Activated CD4-positive, alpha-beta T cell treated with anti-CD3 and anti-CD28 coated beads for 48 hours (primary cell): ENCODE measurements at regions not wholly inside any gene's neighbourhood (a gene's known extent, or its start where the extent isn't known, plus 50 kb on each side); places are given as distances from the start of the nearest gene placed in this dataset.

ENCODE experiments used
- DNase-seq: peaks from one replicate; pipeline ENCODE4 v3.0.0-alpha.2; 2020

DNA sequence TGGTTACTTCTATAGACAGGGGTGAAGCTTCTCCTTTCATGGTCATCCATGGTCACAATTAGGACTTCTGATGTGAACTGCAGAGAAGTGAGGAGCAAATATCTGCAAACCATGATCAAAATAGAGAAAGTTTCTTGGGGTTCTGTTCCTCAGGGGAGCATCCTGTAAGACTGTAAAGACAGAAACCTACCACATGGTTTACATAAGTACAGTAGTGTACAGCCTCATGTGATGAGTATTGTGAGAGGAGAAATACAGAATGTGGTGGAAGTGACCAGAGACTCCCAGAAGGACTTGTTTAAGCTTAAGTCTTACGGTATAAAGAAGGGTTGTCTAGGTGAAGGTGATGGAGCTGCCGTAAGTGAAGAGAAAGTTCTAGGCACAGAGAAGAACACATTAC lies 484.7 kb downstream of the LRIG3 start:
- DNase-seq, result no peak

DNA sequence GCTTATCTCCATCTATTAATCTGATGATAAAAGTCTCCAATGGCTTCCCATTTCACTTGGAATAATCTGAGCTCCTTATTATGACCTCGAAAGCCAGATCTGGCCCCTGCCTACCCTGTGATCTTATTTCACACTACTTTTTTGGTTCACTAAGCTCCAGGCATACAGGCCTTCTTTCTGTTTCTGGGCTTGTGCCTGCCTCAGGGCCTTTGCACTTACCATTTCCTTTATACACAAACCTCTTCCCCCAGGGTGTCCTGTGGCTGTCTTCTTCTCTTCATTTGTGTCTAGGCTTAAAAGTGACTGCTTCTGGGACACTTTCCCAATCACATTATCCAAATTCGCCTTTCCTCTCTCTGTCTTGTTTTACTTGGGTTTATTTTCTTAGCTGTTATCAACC lies 478.8 kb downstream of the LRIG3 start:
- no peak for DNase-seq

DNA sequence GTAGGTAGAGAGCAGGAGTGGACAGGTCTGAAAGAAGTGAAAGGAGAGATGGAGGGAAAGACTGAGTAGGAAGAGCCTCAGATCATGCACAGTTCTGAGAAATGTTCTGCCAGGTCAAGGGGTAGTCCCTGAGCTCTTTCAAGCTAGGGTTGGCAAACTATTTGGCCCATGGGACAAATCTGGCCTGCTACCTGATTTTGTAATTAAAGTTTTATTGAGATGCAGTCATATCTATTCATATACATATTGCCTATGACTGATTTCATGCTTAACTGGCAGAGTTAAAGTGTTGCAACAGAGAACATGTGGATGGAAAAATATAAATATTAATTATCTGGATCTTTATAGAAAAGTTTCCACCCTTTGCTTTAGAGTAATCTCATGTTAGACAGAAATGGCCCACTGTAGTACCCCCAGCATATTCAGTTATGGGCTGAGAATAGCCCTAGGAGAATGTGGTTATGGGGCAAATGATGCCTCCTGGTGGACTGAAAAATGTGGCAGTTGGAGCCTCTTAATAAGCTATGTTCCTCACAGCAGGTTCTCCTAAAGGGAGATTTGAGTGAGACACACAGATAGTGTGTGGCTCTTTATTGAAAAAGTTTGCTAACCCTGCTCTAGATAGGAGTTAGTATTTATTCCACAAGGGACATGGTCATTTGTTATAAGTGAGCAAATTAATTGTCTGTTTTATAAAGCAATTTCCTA lies 476.9 kb downstream of the LRIG3 start:
- DNase-seq, result peak; percentile 17

DNA sequence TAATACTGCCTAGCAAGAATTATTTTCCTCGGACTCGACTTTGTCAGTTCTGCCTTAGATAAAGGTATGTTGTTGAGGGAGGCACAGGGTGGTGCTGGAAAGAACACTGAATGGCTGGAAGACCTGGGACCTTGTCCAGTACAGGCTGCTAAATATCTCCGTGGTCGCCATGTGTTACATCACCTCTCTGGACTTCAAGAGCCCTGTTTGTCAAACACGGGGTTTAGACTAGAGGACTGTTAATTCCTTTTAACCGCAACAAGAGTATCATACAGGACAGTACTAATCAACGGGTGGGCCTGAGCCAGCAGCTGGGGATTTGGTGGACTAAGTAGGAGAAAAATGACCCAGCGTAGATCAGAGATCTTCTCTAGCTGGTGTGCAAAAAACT lies 476.3 kb downstream of the LRIG3 start:
- no peak for DNase-seq

DNA sequence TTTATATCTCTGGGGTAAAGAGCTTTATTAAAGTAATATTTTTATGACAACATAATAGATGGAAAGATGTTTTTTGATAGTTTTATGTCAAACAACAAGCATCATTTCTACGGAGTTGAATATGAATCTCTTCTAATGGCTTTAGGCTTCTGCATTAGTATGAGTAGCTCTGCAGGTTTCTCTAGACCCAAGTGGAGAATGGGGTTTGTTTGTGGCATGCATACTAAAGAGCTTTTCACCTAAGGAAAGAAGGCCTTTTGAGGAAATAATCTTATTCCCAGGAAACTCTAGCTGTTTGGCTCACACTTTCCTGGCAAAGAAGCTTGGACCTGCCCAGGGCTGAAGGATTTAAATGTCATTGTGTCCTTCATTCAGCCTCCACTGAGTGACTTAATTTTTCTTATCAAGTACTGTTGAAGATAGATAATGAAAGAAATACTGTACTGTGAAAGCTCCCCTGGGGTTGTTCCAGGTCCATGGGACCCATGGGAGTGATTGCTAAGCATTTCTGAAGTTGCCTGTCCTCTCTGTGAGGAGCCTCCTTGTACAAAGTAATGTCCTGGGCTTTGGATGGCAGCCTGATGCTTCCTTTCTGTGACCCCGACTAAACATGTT lies 469.3 kb downstream of the LRIG3 start:
- DNase-seq, result no peak

DNA sequence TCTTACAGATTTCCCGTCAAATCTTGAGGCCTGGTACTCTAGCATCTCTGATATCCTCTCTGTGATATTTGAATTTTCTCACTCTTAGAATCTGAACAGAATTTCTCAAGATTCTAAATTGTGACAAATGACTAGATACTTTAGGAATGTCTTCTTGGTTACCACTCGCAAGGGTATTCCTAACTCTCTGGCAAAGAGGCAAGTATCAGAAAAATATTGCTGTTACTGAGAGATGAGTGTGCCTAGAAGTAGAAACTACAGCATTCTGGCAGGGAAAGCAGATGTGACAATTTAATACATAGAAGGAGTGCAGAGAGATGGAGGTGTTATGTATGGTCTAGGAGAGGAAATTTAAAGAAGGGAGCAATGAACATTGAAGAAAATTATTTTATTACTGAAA lies 467.8 kb downstream of the LRIG3 start:
- DNase-seq, result no peak

DNA sequence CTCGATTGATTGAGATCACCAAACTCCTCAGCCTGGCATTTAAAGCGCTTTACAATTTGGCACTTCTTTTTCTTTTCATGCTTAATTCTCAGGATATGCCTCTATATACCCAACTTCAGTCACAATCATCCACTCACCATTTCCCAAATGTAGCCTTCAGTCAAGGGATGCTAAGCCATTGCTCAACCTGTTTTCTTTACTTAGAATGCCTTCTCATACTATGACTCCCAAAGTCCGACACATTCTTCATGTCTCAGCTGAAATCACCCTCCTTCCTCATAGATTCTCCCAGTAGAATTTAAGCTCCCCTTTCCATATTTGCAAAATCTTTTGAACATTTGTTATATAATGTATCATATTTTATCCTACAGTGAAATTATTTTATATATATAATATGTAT lies 467.0 kb downstream of the LRIG3 start:
- no peak for DNase-seq

DNA sequence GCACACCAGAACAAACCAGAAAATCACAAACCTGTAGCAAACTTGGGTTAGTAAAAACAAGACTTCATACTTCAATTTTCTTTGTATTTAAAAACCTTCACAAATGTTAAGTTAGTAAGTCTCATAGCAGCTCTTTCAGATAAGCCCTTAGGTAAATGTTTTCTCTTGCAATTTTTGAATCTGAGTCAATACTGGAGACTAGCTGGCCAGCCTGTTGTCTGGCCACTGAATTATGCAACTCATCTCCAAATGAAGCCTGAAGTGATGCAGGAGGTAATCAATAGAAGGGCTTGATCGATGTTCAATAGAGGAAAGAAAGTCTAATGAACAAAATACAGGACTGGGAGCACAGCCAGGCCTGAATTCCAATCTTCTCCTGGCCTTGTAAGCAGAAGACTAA lies 465.2 kb downstream of the LRIG3 start:
- DNase-seq, result no peak

DNA sequence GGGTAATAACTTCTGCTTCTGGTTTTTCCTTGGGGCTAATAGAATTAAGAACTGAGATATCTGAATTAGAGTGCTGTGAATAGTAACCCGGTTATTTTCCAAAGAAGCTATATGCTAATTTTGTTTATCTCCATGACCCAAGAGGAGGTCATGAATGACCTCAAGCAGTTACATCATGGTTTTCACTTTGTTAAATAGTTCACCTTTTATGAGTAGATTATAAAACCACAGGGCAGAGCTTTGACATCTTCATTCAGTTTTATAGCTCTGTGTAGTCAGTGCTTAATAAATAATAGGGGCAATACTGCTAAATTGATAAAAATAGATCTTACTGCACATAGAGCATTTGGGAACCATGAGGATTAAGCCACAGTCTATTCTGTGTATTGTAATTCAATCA lies 462.2 kb downstream of the LRIG3 start:
- DNase-seq, result no peak

DNA sequence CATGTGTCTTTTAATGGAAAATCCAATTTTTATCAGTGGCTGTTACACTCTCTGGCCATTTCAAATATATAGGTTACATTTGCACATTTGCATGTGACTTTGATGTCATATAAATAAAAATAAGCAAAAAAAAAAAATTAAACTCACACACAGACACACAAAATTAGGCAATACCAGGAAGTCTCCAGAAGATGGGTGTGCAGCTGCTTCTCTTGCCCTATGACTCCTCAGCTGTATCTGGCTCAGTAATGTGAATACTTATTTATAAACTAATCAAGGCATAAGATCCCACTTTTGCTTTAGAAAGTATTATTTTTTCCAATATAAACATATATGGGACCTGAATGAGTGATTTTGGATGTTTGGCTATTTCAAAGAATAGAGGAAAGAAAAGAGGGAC lies 461.1 kb downstream of the LRIG3 start:
- DNase-seq, result no peak

DNA sequence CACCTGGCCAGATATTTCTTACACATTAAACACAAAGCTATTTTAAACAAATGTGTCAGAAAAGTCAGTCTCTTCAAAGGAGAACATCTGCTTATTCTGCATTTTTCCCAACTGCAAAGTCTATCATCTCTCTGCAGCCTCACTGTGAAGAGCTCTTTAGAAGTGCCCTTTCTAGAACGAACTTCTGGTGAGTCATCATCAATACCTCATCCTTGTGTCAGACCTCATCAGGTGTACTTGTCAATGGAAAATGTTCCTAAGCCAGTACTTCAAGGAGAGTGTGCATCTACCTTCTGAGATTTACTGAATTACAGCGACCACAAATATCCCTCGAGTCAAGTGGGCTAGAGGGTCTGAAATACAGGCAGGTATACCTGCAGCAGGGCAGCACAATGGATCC lies 457.3 kb downstream of the LRIG3 start:
- no peak for DNase-seq

DNA sequence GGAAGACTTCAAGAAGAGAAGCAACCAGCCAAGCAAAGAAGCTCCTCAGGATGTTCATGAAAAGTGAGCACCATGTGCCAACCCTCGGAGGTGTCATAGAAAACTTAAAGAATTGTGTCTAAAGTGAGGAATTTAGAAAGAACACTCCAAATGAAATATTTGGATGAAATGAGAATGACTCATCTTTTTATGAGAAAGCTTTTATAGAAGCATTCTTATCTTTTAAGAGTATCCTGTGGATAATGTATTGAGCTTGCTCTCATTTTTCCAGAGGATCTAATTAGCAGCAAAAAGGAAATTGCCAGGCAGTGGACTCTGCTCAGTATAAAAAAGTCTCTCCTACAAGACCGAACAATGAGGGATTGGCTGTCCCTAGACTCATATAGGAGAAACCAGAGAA lies 454.9 kb downstream of the LRIG3 start:
- no peak for DNase-seq

DNA sequence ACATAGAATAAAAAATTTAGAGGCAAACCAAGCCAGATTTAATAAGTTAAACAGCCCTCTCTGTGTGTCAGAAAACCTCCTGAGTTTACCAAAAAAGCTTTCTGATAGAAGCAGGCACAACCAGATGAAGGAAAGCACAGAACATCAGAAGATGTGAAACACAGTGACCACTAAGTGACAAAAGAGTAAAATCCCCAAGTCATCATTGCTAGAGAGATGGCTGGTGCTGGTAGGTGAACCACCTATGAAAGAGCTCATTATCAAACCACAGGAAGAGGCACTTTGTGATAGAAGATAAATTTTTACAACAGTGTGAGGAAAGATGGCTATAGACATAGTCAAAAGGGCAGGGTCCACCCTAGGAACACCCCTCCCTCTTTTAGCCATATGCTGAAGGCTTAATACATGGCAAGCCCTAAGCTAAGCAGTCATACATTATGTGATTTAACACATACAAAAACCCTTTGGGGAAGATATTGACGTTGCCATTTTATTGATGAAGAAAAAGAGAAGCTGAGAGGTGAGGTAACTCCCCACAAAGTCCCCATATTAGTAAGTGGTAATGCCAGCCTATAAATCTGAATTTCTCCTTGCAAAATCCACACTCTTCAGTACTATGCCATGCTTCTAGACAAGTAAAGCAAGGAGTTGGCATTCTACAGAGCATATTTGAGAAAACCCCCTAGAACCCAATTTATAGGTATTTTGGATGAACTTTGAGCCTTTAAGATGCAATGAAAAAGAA lies 449.9 kb downstream of the LRIG3 start:
- DNase-seq, result no peak

DNA sequence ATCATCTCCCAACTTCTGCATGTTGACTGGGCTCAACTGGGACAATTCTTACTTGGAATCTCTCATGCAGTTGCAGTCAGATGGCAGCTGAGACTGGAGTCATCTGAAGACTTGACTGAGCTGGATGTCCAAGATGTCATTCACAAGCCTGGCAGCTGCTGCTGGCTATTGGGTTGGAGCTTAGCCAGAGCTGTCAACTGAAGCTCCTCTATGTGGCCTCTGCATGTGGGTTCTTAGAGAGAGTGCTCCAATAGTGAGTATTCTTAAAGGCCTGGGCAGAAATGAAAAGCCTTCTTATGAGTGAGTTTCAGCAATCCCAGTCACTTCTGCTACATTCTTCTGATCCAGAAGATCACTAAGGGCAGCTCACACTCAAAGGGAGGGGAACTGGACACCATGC lies 440.9 kb downstream of the LRIG3 start:
- DNase-seq, result no peak

DNA sequence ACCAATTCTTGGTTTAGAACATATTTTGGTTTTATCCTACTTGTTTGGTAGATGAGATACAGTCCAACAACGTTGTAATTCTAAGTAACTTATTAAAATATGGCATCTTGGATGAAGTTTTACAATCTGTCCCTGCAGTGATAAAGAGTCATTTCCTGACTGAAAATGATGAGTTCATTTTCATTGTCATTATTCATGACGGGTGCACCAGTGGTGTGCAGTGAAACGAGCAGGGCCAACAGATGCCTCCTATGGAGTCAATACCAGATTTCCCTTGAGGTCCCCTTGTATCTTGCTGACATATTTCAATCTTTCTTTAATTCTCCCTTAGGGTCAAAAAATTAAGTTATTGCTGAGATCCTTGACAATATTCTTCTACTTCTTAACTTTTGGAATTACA lies 438.5 kb downstream of the LRIG3 start:
- DNase-seq, result no peak

DNA sequence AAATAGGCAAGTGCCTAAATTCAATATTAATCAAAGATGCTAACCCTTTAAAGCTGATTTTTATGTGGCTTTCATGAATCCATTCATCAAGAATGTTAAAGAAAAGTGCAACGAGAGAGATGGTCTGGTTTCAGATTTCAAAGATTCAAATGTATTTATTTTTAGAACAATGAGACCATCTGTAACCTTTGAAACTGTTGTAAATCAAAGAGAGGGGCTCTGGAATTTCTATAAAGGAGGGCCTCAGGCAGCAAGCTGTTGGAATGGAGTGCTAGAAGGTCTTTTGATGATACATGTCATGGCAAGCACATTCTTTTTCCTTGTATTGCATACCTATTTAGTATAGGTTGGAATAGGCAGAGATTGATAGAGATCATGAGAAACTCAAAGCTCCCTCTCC lies 433.0 kb downstream of the LRIG3 start:
- DNase-seq, result no peak

DNA sequence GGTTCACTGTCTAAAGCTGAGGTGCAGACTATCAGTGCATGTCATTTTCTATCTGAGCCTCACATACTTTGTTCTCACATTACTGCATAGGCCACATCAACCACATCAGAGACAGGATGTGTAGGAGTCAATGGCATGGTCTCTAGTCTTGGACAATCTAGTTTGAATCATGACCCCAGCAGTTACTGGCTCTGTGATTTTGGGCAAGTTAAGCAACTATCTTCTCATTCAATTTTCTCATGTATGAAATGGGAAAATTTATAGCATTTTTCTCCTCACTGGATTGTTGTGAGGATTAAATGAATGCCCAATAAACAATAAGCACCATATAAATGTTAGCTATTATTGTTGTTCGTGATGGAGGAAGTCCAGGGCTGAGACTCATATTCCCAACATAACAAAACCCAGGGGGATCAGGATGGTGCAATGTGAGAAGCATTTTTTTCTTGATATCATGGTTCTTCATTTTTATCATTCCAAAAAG lies 432.6 kb downstream of the LRIG3 start:
- no peak for DNase-seq

DNA sequence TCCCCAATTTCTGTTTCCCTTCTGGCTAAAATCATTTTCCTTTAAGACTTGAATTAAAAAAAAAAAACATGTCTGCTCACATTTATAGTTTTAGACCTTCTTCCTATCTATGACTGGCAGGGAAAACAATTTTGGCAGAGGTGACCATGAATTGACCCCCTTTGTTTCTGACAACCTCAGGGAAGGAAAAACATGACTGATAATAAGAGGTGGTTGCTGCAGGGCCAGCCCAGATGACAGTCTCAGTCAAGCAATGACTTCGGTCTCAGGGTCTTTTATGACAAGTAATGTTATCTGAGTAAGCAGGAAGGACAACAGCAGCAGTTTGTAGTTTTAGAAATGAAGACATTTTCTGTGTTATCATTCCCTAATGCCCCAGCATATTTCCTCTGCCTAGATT lies 430.9 kb downstream of the LRIG3 start:
- DNase-seq, result no peak

DNA sequence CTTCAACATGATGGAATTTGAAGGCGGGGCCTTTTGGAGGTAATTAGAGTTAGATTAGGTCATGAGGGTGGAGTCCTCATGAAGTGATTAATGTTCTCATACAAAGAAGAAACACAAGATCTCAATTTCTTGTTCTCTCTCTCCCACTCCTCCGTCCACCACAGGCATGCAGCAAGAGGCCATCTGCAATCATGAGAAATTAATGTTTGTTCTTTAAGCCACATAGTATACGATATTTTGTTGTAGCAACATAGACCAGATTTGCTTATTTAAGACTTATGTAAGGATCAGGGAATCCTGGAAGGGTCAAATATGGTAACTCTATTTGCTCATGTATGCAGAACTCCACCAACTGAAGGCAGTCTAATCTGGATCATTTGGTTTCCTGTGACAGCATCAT lies 429.0 kb downstream of the LRIG3 start:
- no peak for DNase-seq

DNA sequence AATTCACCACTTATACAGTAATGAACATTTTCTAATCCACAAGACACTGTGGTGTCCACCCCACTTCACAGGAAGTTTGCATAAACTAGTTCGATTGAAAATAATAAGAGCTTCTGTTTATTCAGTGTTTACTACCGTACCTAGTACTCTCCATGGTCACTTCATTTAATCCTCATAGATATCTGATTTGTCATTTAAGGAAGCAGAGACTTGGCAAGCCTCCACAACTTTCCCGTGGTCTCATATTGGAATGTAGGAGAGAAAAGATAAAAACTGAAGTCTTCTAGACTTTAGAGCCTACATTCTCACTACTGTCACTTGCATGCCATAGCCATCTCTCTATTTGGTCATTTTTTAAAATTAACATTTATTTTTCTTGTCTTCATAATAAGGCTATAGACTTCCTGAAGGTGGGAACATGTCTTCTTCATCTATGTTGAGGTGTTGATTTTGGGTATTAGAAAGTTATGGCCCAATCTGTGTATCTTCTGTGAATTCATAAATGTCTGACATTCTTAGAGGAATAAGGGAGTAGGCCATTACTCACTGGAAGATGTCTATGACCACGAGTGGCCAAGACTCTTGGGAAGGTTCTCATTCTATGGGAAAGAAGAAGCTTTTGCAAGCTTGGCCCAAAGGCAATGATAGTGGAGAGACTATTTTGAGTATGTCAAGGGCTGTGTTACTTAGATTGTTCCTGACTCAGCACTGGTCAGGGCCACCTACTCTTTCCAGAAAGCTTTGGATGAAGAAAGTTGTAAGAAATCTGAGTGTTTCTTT lies 423.7 kb downstream of the LRIG3 start:
- DNase-seq, result no peak

DNA sequence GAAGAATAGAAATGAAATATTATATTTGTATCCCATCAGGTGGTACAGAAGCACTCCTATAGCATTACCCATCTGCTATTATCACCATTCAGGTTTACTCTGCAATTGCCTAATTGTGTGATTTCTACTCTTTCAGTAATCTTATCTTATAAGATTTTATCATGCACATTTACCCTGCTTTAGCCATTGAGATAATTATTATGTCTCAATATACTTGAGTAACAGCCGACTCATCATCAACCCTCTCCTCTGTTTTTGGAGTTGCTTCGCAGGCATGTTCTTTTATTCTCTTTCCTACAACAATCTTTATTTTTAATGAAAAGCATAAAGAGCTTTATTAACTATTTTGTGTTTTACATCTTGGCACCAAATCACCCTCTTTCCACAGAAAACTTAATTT lies 419.9 kb downstream of the LRIG3 start:
- no peak for DNase-seq

DNA sequence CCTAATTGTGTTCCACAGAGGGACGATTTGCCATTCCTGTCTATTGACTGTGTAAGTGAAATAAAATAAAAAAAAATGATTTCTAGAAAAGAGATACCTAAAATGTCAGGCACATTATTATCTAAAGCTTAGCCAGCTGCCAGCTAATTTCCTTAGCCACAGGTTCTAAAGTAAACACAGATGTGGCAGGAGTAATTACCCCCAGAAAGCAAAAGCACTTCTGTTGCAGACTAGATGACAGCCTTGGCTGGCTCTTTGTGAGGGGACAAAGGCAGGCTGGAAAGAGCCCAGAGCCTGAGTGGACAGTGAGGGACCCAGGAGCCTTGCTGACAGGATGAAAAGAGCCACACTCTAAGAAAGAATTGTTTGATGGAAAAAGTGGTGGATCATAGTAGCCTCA lies 418.1 kb downstream of the LRIG3 start:
- DNase-seq, result no peak

DNA sequence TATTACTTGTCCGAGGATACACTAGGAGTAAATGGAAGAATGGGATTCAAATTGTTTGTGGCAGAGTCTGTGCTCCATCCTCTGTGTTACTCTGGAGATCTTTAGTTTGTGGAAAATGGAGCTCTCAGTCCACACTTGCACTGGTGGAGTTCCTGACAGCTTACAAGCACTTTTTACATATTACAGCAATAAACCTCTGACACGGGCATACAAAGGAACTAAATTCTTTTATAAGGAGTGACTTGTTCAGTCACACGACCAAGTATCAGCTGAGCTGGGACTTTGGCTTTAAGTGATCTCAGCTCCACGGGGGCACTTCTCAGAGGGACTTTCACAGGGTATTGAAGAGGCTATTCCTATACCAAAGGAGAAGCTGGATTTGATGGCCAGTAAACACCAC lies 417.5 kb downstream of the LRIG3 start:
- DNase-seq, result no peak

DNA sequence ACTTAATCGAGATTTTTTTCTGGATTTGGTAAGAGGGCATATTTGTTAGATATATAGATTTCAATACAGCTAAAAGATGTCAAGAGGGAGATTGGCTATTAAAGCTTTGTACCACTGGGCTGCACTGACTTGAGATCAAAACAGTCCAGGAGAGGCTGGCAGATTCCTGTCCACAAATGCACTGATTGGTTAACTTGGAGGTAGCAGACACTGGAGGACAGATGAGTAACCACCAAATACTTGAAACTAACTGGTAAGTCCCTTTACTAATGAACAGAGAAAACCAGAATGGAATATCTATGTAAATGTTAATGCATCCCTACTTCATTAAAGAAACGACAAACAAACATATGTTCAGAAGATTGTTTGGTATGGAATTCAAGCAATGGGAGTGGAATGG lies 416.6 kb downstream of the LRIG3 start:
- no peak for DNase-seq
